Keratinocyte (primary cell): ENCODE measurements at regions not wholly inside any gene's neighbourhood (a gene's known extent, or its start where the extent isn't known, plus 50 kb on each side); places are given as distances from the start of the nearest gene placed in this dataset.

Source experiments
- DNase-seq: peaks from one replicate; pipeline ENCODE4 v3.0.0-alpha.2; 2011; ENCODE audit warnings: low read depth, missing footprints, low spot score
- FAIRE-seq: peaks from 2 replicates; lab custom pipeline; 2011; peaks lifted over from hg19 to GRCh38; lab: Jason Lieb, UNC
- H2AFZ ChIP-seq: 2 replicates; pipeline ENCODE4 v1.6.0; 2012; ENCODE audit warnings: low read length, control low read depth, inconsistent platforms; ENCODE audit not compliant: control insufficient read depth
- H3K27ac ChIP-seq: 2 replicates; pipeline ENCODE4 v1.5.1; 2011; ENCODE audit warnings: low read length; ENCODE audit not compliant: control insufficient read depth, insufficient read depth
- H3K27me3 ChIP-seq: 3 replicates; pipeline ENCODE4 v1.6.0; 2011; ENCODE audit warnings: low read length; ENCODE audit not compliant: control insufficient read depth, insufficient read depth; ENCODE audit errors: extremely low read depth
- H3K36me3 ChIP-seq, 2 experiments: 2 replicates in 1 of 2; 3 replicates in 1 of 2; pipeline ENCODE4 v1.5.1; 2011; ENCODE audit warnings: low read length in 2 of 2, mild to moderate bottlenecking in 1 of 2; ENCODE audit not compliant: control insufficient read depth in 2 of 2, insufficient read depth in 2 of 2; ENCODE audit errors: extremely low read depth in 1 of 2
- H3K4me1 ChIP-seq: 3 replicates; pipeline ENCODE4 v1.5.1; 2011; ENCODE audit warnings: low read length; ENCODE audit not compliant: control insufficient read depth, insufficient read depth; ENCODE audit errors: extremely low read depth
- H3K4me2 ChIP-seq: 3 replicates; pipeline ENCODE4 v1.6.0; 2011; ENCODE audit warnings: low read depth, low read length; ENCODE audit not compliant: control insufficient read depth, insufficient read depth; ENCODE audit errors: extremely low read depth
- H3K4me3 ChIP-seq, 3 experiments: fragments of 200-600 bp in 1 of 3; sonication (generic) in 1 of 3; 2 replicates in 2 of 3; 3 replicates in 1 of 3; pipeline ENCODE4 v1.5.1; 2011 to 2016; ENCODE audit warnings: low read length in 3 of 3, mild to moderate bottlenecking in 3 of 3, control low read depth in 2 of 3, inconsistent platforms in 1 of 3, low read depth in 1 of 3, mixed read lengths in 1 of 3, mixed run types in 1 of 3, moderate library complexity in 1 of 3; ENCODE audit not compliant: control insufficient read depth in 2 of 3, insufficient read depth in 2 of 3; ENCODE audit errors: extremely low read depth in 1 of 3
- H3K79me2 ChIP-seq: 2 replicates; pipeline ENCODE4 v1.6.0; 2012; ENCODE audit warnings: low read length; ENCODE audit not compliant: control insufficient read depth, insufficient read depth
- H3K9ac ChIP-seq: 3 replicates; pipeline ENCODE4 v1.6.0; 2011; ENCODE audit warnings: low read length; ENCODE audit not compliant: control insufficient read depth, insufficient read depth; ENCODE audit errors: extremely low read depth
- H3K9me1 ChIP-seq: 3 replicates; pipeline ENCODE4 v1.6.0; 2011; ENCODE audit warnings: low read length; ENCODE audit not compliant: control insufficient read depth, insufficient read depth; ENCODE audit errors: extremely low read depth
- H3K9me3 ChIP-seq: 2 replicates; pipeline ENCODE4 v1.5.1; 2012; ENCODE audit warnings: low read depth, low read length; ENCODE audit not compliant: control insufficient read depth
- H4K20me1 ChIP-seq: 3 replicates; pipeline ENCODE4 v1.6.0; 2011; ENCODE audit warnings: low read length; ENCODE audit not compliant: control insufficient read depth, insufficient read depth; ENCODE audit errors: extremely low read depth
- CTCF ChIP-seq, 3 experiments: IDR thresholded peaks in 1 of 3; conservative IDR thresholded peaks in 1 of 3; optimal IDR thresholded peaks in 1 of 3; 2 replicates in 2 of 3; 3 replicates in 1 of 3; pipeline versions ENCODE3 to v1.5.1; 2011; ENCODE audit warnings: low read length in 3 of 3, mild to moderate bottlenecking in 3 of 3, moderate library complexity in 2 of 3, control low read depth in 1 of 3, inconsistent platforms in 1 of 3; ENCODE audit not compliant: insufficient read depth in 2 of 3; ENCODE audit errors: extremely low read depth in 1 of 3
- EZH2 ChIP-seq: IDR thresholded peaks from one replicate; pipeline ENCODE4 v1.6.1; 2012; ENCODE audit warnings: inconsistent platforms, mild to moderate bottlenecking, low read length, moderate library complexity
- dilution Hi-C: fragments of 300-500 bp; cut with MboI; formaldehyde crosslinking; loops from one replicate; pipeline ENCODE4 v1.7.0; 2020; ENCODE audit warnings: low sequenced_read_pairs; ENCODE audit not compliant: extremely low pct_ligation_motif_present

GRCh38 chr16:66224626-66225025 lies 141.9 kb upstream of the CDH5 start:
- DNase-seq (no peak), FAIRE-seq (no peak)
- H3K79me2 ChIP-seq, result no peaks in the 10 kb centered on the region
- H2AFZ ChIP-seq, result no peak overlapping the region
- no peaks in the 10 kb centered on the region for H3K9me3 ChIP-seq
- H4K20me1 ChIP-seq, result no peaks in the 10 kb centered on the region
- dilution Hi-C loops, result no loop called here
- no peaks in the 10 kb centered on the region for H3K27me3 ChIP-seq
- peaks cover 6% of the 10 kb centered on the region for H3K4me1 ChIP-seq
- H3K27ac ChIP-seq, result no peak overlapping the region
- TF ChIP-seq EZH2 (no peak), CTCF (optimal IDR thresholded peaks at IDR 0.05 in 1 of 3, IDR thresholded peaks at IDR 0.05 in 1 of 3, conservative IDR thresholded peaks at IDR 0.05 in 1 of 3; ENCODE audit: extremely low read depth in 1 of 3, insufficient read depth in 2 of 3, low read length in 3 of 3) (no peak)
- no peaks in the 10 kb centered on the region for H3K36me3 ChIP-seq
- no peak overlapping the region for H3K4me2 ChIP-seq
- H3K4me3 ChIP-seq, result no peak overlapping the region
- no peak overlapping the region for H3K9ac ChIP-seq
- H3K9me1 ChIP-seq, result no peaks in the 10 kb centered on the region

- FAIRE-seq (no peak), DNase-seq (no peak)
- TF ChIP-seq CTCF (optimal IDR thresholded peaks at IDR 0.05 in 1 of 3, IDR thresholded peaks at IDR 0.05 in 1 of 3, conservative IDR thresholded peaks at IDR 0.05 in 1 of 3; ENCODE audit: extremely low read depth in 1 of 3, insufficient read depth in 2 of 3, low read length in 3 of 3) (no peak), EZH2 (no peak)
- Histone ChIP-seq H3K27me3 (no peaks in the 10 kb centered on the region), H2AFZ (no peak overlapping the region), H3K9me3 (no peaks in the 10 kb centered on the region), H3K9me1 (no peaks in the 10 kb centered on the region), H3K9ac (no peak overlapping the region), H3K4me1 (peaks cover 6% of the 10 kb centered on the region), H3K79me2 (no peaks in the 10 kb centered on the region), H3K36me3 (no peaks in the 10 kb centered on the region), H3K4me3 (no peak overlapping the region), H4K20me1 (no peaks in the 10 kb centered on the region), H3K27ac (no peak overlapping the region), H3K4me2 (no peak overlapping the region)
- dilution Hi-C loops, result no loop called here
These were observed 142.3 kb upstream of the CDH5 start for GRCh38 chr16:66224186-66224585.
